ENCODE measurements at regions not wholly inside any gene's neighbourhood (a gene's known extent, or its start where the extent isn't known, plus 50 kb on each side); places are given as distances from the start of the nearest gene placed in this dataset.

DNA sequence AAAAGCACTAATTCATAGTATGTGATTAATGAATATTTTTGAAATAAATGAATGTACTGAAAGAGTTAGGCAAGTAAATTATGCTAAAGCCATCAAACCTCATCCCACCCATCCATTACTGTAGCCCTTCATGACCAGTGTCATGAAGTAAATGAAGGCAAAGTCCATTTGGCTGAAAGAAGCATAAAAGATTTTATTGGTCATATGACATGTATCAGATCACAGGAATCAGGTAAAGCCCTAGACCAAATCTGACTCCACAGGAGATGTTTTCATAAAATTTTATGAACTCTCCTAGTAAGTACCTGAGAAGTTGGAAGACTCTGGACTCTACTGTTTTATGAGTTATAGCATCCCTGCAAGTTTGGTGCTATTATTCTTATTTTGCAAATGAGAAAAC lies 213.5 kb downstream of the TMEM114 start:
- TF ChIP-seq CEBPB (IDR thresholded peaks at IDR 0.05; ENCODE audit: low read depth) (no peak), POLR2A (IDR thresholded peaks at IDR 0.05; ENCODE audit: borderline replicate concordance, extremely low read depth, insufficient read depth, insufficient read length) (no peak), EZH2 (IDR thresholded peaks at IDR 0.05) (no peak), FOSL1 (IDR thresholded peaks at IDR 0.05; ENCODE audit: low read depth) (no peak)
- TF ChIP-seq, protein P1, sequence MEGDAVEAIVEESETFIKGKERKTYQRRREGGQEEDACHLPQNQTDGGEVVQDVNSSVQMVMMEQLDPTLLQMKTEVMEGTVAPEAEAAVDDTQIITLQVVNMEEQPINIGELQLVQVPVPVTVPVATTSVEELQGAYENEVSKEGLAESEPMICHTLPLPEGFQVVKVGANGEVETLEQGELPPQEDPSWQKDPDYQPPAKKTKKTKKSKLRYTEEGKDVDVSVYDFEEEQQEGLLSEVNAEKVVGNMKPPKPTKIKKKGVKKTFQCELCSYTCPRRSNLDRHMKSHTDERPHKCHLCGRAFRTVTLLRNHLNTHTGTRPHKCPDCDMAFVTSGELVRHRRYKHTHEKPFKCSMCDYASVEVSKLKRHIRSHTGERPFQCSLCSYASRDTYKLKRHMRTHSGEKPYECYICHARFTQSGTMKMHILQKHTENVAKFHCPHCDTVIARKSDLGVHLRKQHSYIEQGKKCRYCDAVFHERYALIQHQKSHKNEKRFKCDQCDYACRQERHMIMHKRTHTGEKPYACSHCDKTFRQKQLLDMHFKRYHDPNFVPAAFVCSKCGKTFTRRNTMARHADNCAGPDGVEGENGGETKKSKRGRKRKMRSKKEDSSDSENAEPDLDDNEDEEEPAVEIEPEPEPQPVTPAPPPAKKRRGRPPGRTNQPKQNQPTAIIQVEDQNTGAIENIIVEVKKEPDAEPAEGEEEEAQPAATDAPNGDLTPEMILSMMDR (IDR thresholded peaks at IDR 0.05 in 2 of 3, conservative IDR thresholded peaks at IDR 0.05 in 1 of 3; ENCODE audit: borderline replicate concordance in 1 of 3, insufficient read depth in 1 of 3, low read depth in 2 of 3, low read length in 2 of 3) = no peak

All from HCT116 (cell line).